WTC11 (cell line): ENCODE measurements at regions not wholly inside any gene's neighbourhood (a gene's known extent, or its start where the extent isn't known, plus 50 kb on each side); places are given as distances from the start of the nearest gene placed in this dataset.

Experiments
- ATAC-seq: fragments of 200-7000 bp; cut with Tn5 transposase; 2 replicates; pipeline ENCODE4 v1.10.0; 2021; ENCODE audit warnings: mild to moderate bottlenecking, moderate library complexity
- CTCF ChIA-PET: fragments of 300-600 bp; sonication (Branson Sonifier 250); formaldehyde crosslinking; loops from one replicate; lab custom pipeline; 2021; ENCODE audit warnings: antibody characterized with exemption; lab: Charles Lee
- POLR2A ChIA-PET: fragments of 350-600 bp; sonication (Branson Sonifier 250); formaldehyde crosslinking; loops from one replicate; lab custom pipeline; 2021; ENCODE audit warnings: antibody characterized with exemption; lab: Charles Lee
- DNase-seq: peaks from one replicate; pipeline ENCODE4 v3.0.0; 2021; ENCODE audit warnings: low spot score
- H3K27ac Mint-ChIP-seq: 2 replicates; pipeline ENCODE4 v1.8.0; 2021; ENCODE audit warnings: mixed read lengths
- H3K27me3 Mint-ChIP-seq: 2 replicates; pipeline ENCODE4 v1.8.0; 2021; ENCODE audit warnings: low read depth, mild to moderate bottlenecking, moderate library complexity, mixed read lengths
- H3K36me3 Mint-ChIP-seq: 2 replicates; pipeline ENCODE4 v1.8.0; 2021; ENCODE audit warnings: mixed read lengths
- H3K4me1 Mint-ChIP-seq: 2 replicates; pipeline ENCODE4 v1.8.0; 2022; ENCODE audit warnings: mixed read lengths
- H3K4me3 Mint-ChIP-seq: 2 replicates; pipeline ENCODE4 v1.8.0; 2021; ENCODE audit warnings: mild to moderate bottlenecking, moderate library complexity, mixed read lengths
- H3K9me3 Mint-ChIP-seq: 2 replicates; pipeline ENCODE4 v1.8.0; 2021; ENCODE audit warnings: mixed read lengths
- ATF6 ChIP-seq: sonication (generic); formaldehyde crosslinking; IDR thresholded peaks from 2 replicates; pipeline ENCODE4 v1.8.1; 2023; ENCODE audit warnings: mild to moderate bottlenecking, missing genetic modification reagents
- E2F4 ChIP-seq: sonication (generic); formaldehyde crosslinking; IDR thresholded peaks from 2 replicates; pipeline ENCODE4 v1.8.1; 2022; ENCODE audit warnings: low read depth, mild to moderate bottlenecking, moderate library complexity, missing genetic modification reagents, borderline replicate concordance
- ELF4 ChIP-seq: sonication (generic); formaldehyde crosslinking; IDR thresholded peaks from 2 replicates; pipeline ENCODE4 v1.8.1; 2022; ENCODE audit warnings: low read depth, mild to moderate bottlenecking, moderate library complexity, missing genetic modification reagents
- ESRRA ChIP-seq: sonication (generic); formaldehyde crosslinking; IDR thresholded peaks from 2 replicates; pipeline ENCODE4 v1.8.1; 2022; ENCODE audit warnings: mild to moderate bottlenecking, missing genetic modification reagents, borderline replicate concordance
- ETV6 ChIP-seq: sonication (generic); formaldehyde crosslinking; IDR thresholded peaks from 2 replicates; pipeline ENCODE4 v1.8.1; 2022; ENCODE audit warnings: mild to moderate bottlenecking, missing genetic modification reagents
- FOXK1 ChIP-seq: sonication (generic); formaldehyde crosslinking; IDR thresholded peaks from 2 replicates; pipeline ENCODE4 v1.8.0; 2022; ENCODE audit warnings: mild to moderate bottlenecking, moderate library complexity, missing genetic modification reagents
- FOXP1 ChIP-seq: sonication (generic); formaldehyde crosslinking; IDR thresholded peaks from 2 replicates; pipeline ENCODE4 v1.8.0; 2022; ENCODE audit warnings: missing genetic modification reagents, mild to moderate bottlenecking, moderate library complexity, borderline replicate concordance
- GRHL2 ChIP-seq: fragments of 250-450 bp; sonication (Bioruptor Pico); IDR thresholded peaks from 2 replicates; pipeline ENCODE4 v1.8.0; 2022; ENCODE audit warnings: mild to moderate bottlenecking, moderate library complexity; ENCODE audit not compliant: insufficient replicate concordance, severe bottlenecking
- NR3C1 ChIP-seq: sonication (generic); formaldehyde crosslinking; conservative IDR thresholded peaks from 2 replicates; pipeline ENCODE4 v1.8.1; 2023; ENCODE audit warnings: low read depth, mild to moderate bottlenecking, missing genetic modification reagents
- PREB ChIP-seq: sonication (generic); formaldehyde crosslinking; IDR thresholded peaks from 2 replicates; pipeline ENCODE4 v1.8.1; 2022; ENCODE audit warnings: mild to moderate bottlenecking, missing genetic modification reagents, moderate library complexity, borderline replicate concordance
- RORB ChIP-seq: fragments of 250-450 bp; sonication (Bioruptor Pico); IDR thresholded peaks from 2 replicates; pipeline ENCODE4 v1.9.0; 2021; ENCODE audit warnings: mild to moderate bottlenecking
- TEAD4 ChIP-seq: sonication (generic); formaldehyde crosslinking; IDR thresholded peaks from 2 replicates; pipeline ENCODE4 v1.8.0; 2022; ENCODE audit warnings: mild to moderate bottlenecking, missing genetic modification reagents
- ZBTB21 ChIP-seq: sonication (generic); formaldehyde crosslinking; IDR thresholded peaks from 2 replicates; pipeline ENCODE4 v1.8.1; 2023; ENCODE audit warnings: mild to moderate bottlenecking, missing genetic modification reagents, borderline replicate concordance
- ZNF121 ChIP-seq: sonication (generic); formaldehyde crosslinking; IDR thresholded peaks from 2 replicates; pipeline ENCODE4 v1.8.0; 2023; ENCODE audit warnings: missing genetic modification reagents
- ZNF138 ChIP-seq: sonication (generic); formaldehyde crosslinking; conservative IDR thresholded peaks from 2 replicates; pipeline ENCODE4 v1.8.1; 2022; ENCODE audit warnings: mild to moderate bottlenecking, moderate library complexity, missing genetic modification reagents
- ZNF416 ChIP-seq: fragments of 250-450 bp; sonication (Bioruptor Pico); IDR thresholded peaks from 2 replicates; pipeline ENCODE4 v1.9.0; 2021; ENCODE audit warnings: mild to moderate bottlenecking, inconsistent platforms
- ZNF423 ChIP-seq: fragments of 250-450 bp; sonication (Bioruptor Pico); IDR thresholded peaks from 2 replicates; pipeline ENCODE4 v2.1.2; 2022; ENCODE audit warnings: mild to moderate bottlenecking, moderate library complexity
- ZNF532 ChIP-seq: fragments of 250-450 bp; sonication (Bioruptor Pico); IDR thresholded peaks from 2 replicates; pipeline ENCODE4 v1.9.0; 2021; ENCODE audit warnings: mild to moderate bottlenecking, borderline replicate concordance
- ZNF671 ChIP-seq: fragments of 250-450 bp; sonication (Bioruptor Pico); IDR thresholded peaks from 2 replicates; pipeline ENCODE4 v1.8.0; 2021; ENCODE audit warnings: mild to moderate bottlenecking
- ZSCAN18 ChIP-seq: fragments of 250-450 bp; sonication (Bioruptor Pico); IDR thresholded peaks from 2 replicates; pipeline ENCODE4 v2.1.2; 2022; ENCODE audit warnings: mild to moderate bottlenecking, moderate library complexity

- H3K9me3 Mint-ChIP-seq = peaks cover 15% of the 10 kb centered on the region
- CTCF ChIA-PET = interaction anchor here (0.6 kb wide), 1 partner anchor 16 kb away, joined by 3 read pairs; no protein-coding TSS in a partner anchor
- H3K27ac Mint-ChIP-seq = no peak overlapping the region
- POLR2A ChIA-PET = no interaction called here
- H3K4me1 Mint-ChIP-seq = no peaks in the 10 kb centered on the region
- no peaks in the 10 kb centered on the region for H3K36me3 Mint-ChIP-seq
- no peak overlapping the region for H3K4me3 Mint-ChIP-seq
- no peaks in the 10 kb centered on the region for H3K27me3 Mint-ChIP-seq
- ATAC-seq (no peak), DNase-seq (no peak)
- no peak for TF ChIP-seq ETV6 (CRISPR knock-in tag)
- no peak for TF ChIP-seq TEAD4 (CRISPR knock-in tag)
- no peak for TF ChIP-seq E2F4 (CRISPR knock-in tag)
- TF ChIP-seq ZNF423 (CRISPR knock-in tag) = no peak
- TF ChIP-seq PREB (CRISPR knock-in tag) = no peak
- no peak for TF ChIP-seq ELF4 (CRISPR knock-in tag)
- no peak for TF ChIP-seq ZNF121
- no peak for TF ChIP-seq ZNF138 (CRISPR knock-in tag)
- no peak for TF ChIP-seq RORB (CRISPR knock-in tag)
- TF ChIP-seq ZNF671 (CRISPR knock-in tag) = no peak
- no peak for TF ChIP-seq ATF6
- TF ChIP-seq ESRRA (CRISPR knock-in tag) = no peak
- no peak for TF ChIP-seq GRHL2 (CRISPR knock-in tag)
- TF ChIP-seq FOXK1 = no peak
- no peak for TF ChIP-seq ZBTB21 (CRISPR knock-in tag)
- TF ChIP-seq FOXP1 (CRISPR knock-in tag) = no peak
- TF ChIP-seq ZNF532 (CRISPR knock-in tag) = no peak
- TF ChIP-seq NR3C1 = no peak
Measured at GRCh38 chr10:121351540-121351939, 246.7 kb downstream of the FGFR2 start.

GRCh38 chr10:121352231-121352855, 245.9 kb downstream of the FGFR2 start:
- Mint-ChIP-seq H3K4me3 (no peak overlapping the region), H3K27me3 (no peaks in the 10 kb centered on the region), H3K9me3 (peaks cover 15% of the 10 kb centered on the region), H3K36me3 (no peaks in the 10 kb centered on the region), H3K27ac (no peak overlapping the region), H3K4me1 (no peaks in the 10 kb centered on the region)
- TF ChIP-seq ZNF416 (CRISPR knock-in tag) (no peak), ZSCAN18 (no peak)
- no peak for DNase-seq
- ChIA-PET POLR2A (no interaction called here), CTCF (interaction anchor here (0.6 kb wide), 1 partner anchor 17 kb away, joined by 3 read pairs; no protein-coding TSS in a partner anchor)
- ATAC-seq = no peak
